Breast epithelium (tissue), 4 donors: ENCODE measurements at regions not wholly inside any gene's neighbourhood (a gene's known extent, or its start where the extent isn't known, plus 50 kb on each side); places are given as distances from the start of the nearest gene placed in this dataset.

Source experiments
- DNase-seq, 2 donors: peaks; one replicate each; pipeline ENCODE4 v3.0.0-alpha.2; 2019; ENCODE audit warnings: low spot score in 2 of 2
- H3K27ac ChIP-seq, 2 donors: fragments of 200-600 bp; sonication (generic) in 1 of 2; one replicate each; pipeline ENCODE4 v1.5.1; 2016 to 2019; ENCODE audit warnings: mild to moderate bottlenecking in 1 of 2
- H3K27me3 ChIP-seq, 2 donors: fragments of 200-600 bp; sonication (generic) in 1 of 2; one replicate each; pipeline versions ENCODE4 v1.5.1 to v1.6.0; 2017 to 2019; ENCODE audit warnings: control low read depth in 1 of 2, mild to moderate bottlenecking in 1 of 2
- H3K36me3 ChIP-seq: fragments of 200-600 bp; one replicate; pipeline ENCODE4 v1.5.1; 2019
- H3K4me1 ChIP-seq, 2 donors: fragments of 200-600 bp; sonication (generic); one replicate each; pipeline ENCODE4 v1.5.1; 2016 to 2019; ENCODE audit warnings: control low read depth in 1 of 2
- H3K4me3 ChIP-seq, 3 donors: fragments of 200-600 bp; sonication (generic); 1 replicate in 2 of 3; 2 replicates in 1 of 3; pipeline ENCODE4 v1.5.1; 2016 to 2019; ENCODE audit warnings: mild to moderate bottlenecking in 3 of 3, moderate library complexity in 2 of 3
- H3K9me3 ChIP-seq, 2 donors: fragments of 200-600 bp; sonication (generic) in 1 of 2; one replicate each; pipeline ENCODE4 v1.5.1; 2016 to 2019; ENCODE audit warnings: control low read depth in 1 of 2
- CTCF ChIP-seq, 3 donors: fragments of 450-650 bp; IDR thresholded peaks; one replicate each; pipeline ENCODE4 v1.5.1; 2016 to 2017; ENCODE audit warnings: antibody characterized with exemption in 3 of 3, mild to moderate bottlenecking in 3 of 3, moderate library complexity in 3 of 3
- POLR2A ChIP-seq: fragments of 450-650 bp; IDR thresholded peaks from one replicate; pipeline ENCODE4 v1.6.1; 2016; ENCODE audit warnings: antibody characterized with exemption, mild to moderate bottlenecking, moderate library complexity
- POLR2AphosphoS5 ChIP-seq, 3 donors: sonication (generic); formaldehyde crosslinking; IDR thresholded peaks; one replicate each; pipeline ENCODE4 v1.6.1; 2017; ENCODE audit warnings: antibody characterized with exemption in 3 of 3
- intact Hi-C: fragments of 100-400 bp; cut with DNase I; formaldehyde crosslinking; loops from one replicate; pipeline ENCODE4 v1.15.1; 2023; ENCODE audit warnings: low total_unique reads

GRCh38 chr11:109203176-109203575, 218.8 kb upstream of the C11orf87 start:
- no peaks in the 10 kb centered on the region for H3K36me3 ChIP-seq
- no peaks in the 10 kb centered on the region for H3K9me3 ChIP-seq
- H3K27me3 ChIP-seq = no peaks in the 10 kb centered on the region
- H3K4me1 ChIP-seq = no peaks in the 10 kb centered on the region
- intact Hi-C loops = no loop called here
- DNase-seq = no peak
- H3K4me3 ChIP-seq = no peak overlapping the region
- no peak overlapping the region for H3K27ac ChIP-seq
- TF ChIP-seq POLR2A = no peak
- TF ChIP-seq POLR2AphosphoS5 (IDR thresholded peaks at IDR 0.05) = no peak
- TF ChIP-seq CTCF (IDR thresholded peaks at IDR 0.05) = no peak

GRCh38 chr11:109205312-109205711, 216.7 kb upstream of the C11orf87 start:
- Histone ChIP-seq H3K27me3 (no peaks in the 10 kb centered on the region), H3K4me1 (no peaks in the 10 kb centered on the region), H3K36me3 (no peaks in the 10 kb centered on the region), H3K9me3 (no peaks in the 10 kb centered on the region), H3K4me3 (no peak overlapping the region), H3K27ac (no peak overlapping the region)
- TF ChIP-seq POLR2AphosphoS5 (IDR thresholded peaks at IDR 0.05) (no peak), POLR2A (no peak), CTCF (IDR thresholded peaks at IDR 0.05) (no peak)
- no peak for DNase-seq
- intact Hi-C loops = no loop called here

- intact Hi-C loops = no loop called here
- H3K36me3 ChIP-seq = no peaks in the 10 kb centered on the region
- no peak for DNase-seq
- no peaks in the 10 kb centered on the region for H3K27me3 ChIP-seq
- no peak overlapping the region for H3K4me3 ChIP-seq
- peaks cover 0 to 7% of the 10 kb centered on the region in 2 donors for H3K9me3 ChIP-seq
- no peaks in the 10 kb centered on the region for H3K4me1 ChIP-seq
- H3K27ac ChIP-seq = no peak overlapping the region
- no peak for TF ChIP-seq CTCF (IDR thresholded peaks at IDR 0.05)
- TF ChIP-seq POLR2AphosphoS5 (IDR thresholded peaks at IDR 0.05) = no peak
- no peak for TF ChIP-seq POLR2A
Observed at GRCh38 chr11:109208121-109208520, 213.9 kb upstream of the C11orf87 start.

- H3K27me3 ChIP-seq = no peaks in the 10 kb centered on the region
- no peak overlapping the region for H3K4me3 ChIP-seq
- H3K27ac ChIP-seq = no peak overlapping the region
- intact Hi-C loops = no loop called here
- no peak for DNase-seq
- no peak for TF ChIP-seq POLR2AphosphoS5 (IDR thresholded peaks at IDR 0.05)
- no peaks in the 10 kb centered on the region for H3K36me3 ChIP-seq
- H3K4me1 ChIP-seq = no peaks in the 10 kb centered on the region
- peaks cover 0 to 7% of the 10 kb centered on the region in 2 donors for H3K9me3 ChIP-seq
Observed at GRCh38 chr11:109209572-109209971, 212.4 kb upstream of the C11orf87 start.

- TF ChIP-seq CTCF (IDR thresholded peaks at IDR 0.05) (no peak), POLR2AphosphoS5 (IDR thresholded peaks at IDR 0.05) (no peak), POLR2A (no peak)
- Histone ChIP-seq H3K36me3 (no peaks in the 10 kb centered on the region), H3K4me3 (no peak overlapping the region), H3K27ac (no peak overlapping the region), H3K4me1 (no peaks in the 10 kb centered on the region), H3K9me3 (peaks cover 4 to 10% of the 10 kb centered on the region in 2 donors), H3K27me3 (no peaks in the 10 kb centered on the region)
- intact Hi-C loops = loop anchor here (5.0 kb wide), 1 partner anchor 829 kb away; no protein-coding TSS in a partner anchor
- no peak for DNase-seq
Observed at GRCh38 chr11:109221190-109221589, 200.8 kb upstream of the C11orf87 start.

- H3K4me1 ChIP-seq = no peaks in the 10 kb centered on the region
- peaks cover 0 to 4% of the 10 kb centered on the region in 2 donors for H3K9me3 ChIP-seq
- H3K4me3 ChIP-seq = no peak overlapping the region
- TF ChIP-seq CTCF (IDR thresholded peaks at IDR 0.05) (no peak), POLR2AphosphoS5 (IDR thresholded peaks at IDR 0.05) (no peak), POLR2A (no peak)
- H3K27ac ChIP-seq = no peak overlapping the region
- H3K36me3 ChIP-seq = no peaks in the 10 kb centered on the region
- H3K27me3 ChIP-seq = no peaks in the 10 kb centered on the region
- DNase-seq = no peak
- intact Hi-C loops = loop anchor here (5.0 kb wide), 1 partner anchor 830 kb away; no protein-coding TSS in a partner anchor
Observed at GRCh38 chr11:109222761-109223160, 199.2 kb upstream of the C11orf87 start.
